SH-SY5Y (cell line): ENCODE measurements at regions not wholly inside any gene's neighbourhood (a gene's known extent, or its start where the extent isn't known, plus 50 kb on each side); places are given as distances from the start of the nearest gene placed in this dataset.

ENCODE experiments used
- GATA2 ChIP-seq: IDR thresholded peaks from 2 replicates; pipeline ENCODE4 v1.6.1; 2011; ENCODE audit warnings: mild to moderate bottlenecking, low read depth, low read length
- GATA3 ChIP-seq: IDR thresholded peaks from 2 replicates; pipeline ENCODE4 v1.6.1; 2011; ENCODE audit warnings: low read depth, mild to moderate bottlenecking, low read length, moderate library complexity

DNA sequence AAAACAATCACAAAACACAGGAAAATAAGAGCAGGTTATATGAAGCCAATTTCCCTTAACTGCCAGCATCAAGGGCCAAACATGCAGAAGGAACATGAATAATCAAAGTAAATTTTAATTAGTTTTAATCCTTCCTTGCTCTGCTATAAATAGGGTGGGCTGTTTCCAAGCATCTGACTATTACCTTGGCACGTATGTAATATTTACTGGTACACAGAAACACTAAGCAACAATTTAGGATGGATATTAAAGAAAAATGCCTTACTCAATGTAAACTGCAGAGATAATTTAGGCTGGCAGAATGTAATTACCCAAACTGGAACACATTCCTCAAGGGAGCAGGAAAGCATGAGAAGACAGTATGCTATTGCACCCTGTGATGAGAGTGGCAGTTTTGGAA lies 468.2 kb downstream of the TDRD15 start:
- TF ChIP-seq GATA3 (no peak), GATA2 (no peak)
